Mesenchymal stem cell (in vitro differentiated cells and primary cell): ENCODE measurements at regions not wholly inside any gene's neighbourhood (a gene's known extent, or its start where the extent isn't known, plus 50 kb on each side); places are given as distances from the start of the nearest gene placed in this dataset.

Experiments
- DNase-seq: peaks from one replicate; pipeline ENCODE4 v3.0.0-alpha.2; 2013
- H2AFZ ChIP-seq: one replicate; pipeline ENCODE4 v1.6.1; 2013; ENCODE audit warnings: low read depth, mild to moderate bottlenecking, control low read depth, inconsistent platforms, low read length, moderate library complexity
- H2AK5ac ChIP-seq: 2 replicates; pipeline ENCODE4 v1.6.1; 2013; ENCODE audit warnings: low read length, moderate library complexity, mild to moderate bottlenecking, inconsistent platforms; ENCODE audit not compliant: severe bottlenecking
- H2BK120ac ChIP-seq: one replicate; pipeline ENCODE4 v1.6.1; 2013; ENCODE audit warnings: low read depth, mild to moderate bottlenecking, inconsistent platforms, low read length, moderate library complexity
- H2BK12ac ChIP-seq, 2 experiments: one replicate each; pipeline ENCODE4 v1.6.1; 2013; ENCODE audit warnings: inconsistent platforms in 2 of 2, low read length in 2 of 2, mild to moderate bottlenecking in 2 of 2, moderate library complexity in 2 of 2, control low read depth in 1 of 2
- H2BK15ac ChIP-seq: one replicate; pipeline ENCODE4 v1.6.1; 2013; ENCODE audit warnings: mild to moderate bottlenecking, low read depth, inconsistent platforms; ENCODE audit not compliant: poor library complexity, severe bottlenecking
- H2BK5ac ChIP-seq: 2 replicates; pipeline ENCODE4 v1.6.1; 2013; ENCODE audit warnings: low read depth, mild to moderate bottlenecking, low read length, control low read depth, inconsistent platforms; ENCODE audit not compliant: poor library complexity, severe bottlenecking
- H3K14ac ChIP-seq, 2 experiments: one replicate each; pipeline ENCODE4 v1.6.1; 2013; ENCODE audit warnings: inconsistent platforms in 2 of 2, low read length in 2 of 2, control low read depth in 1 of 2, mild to moderate bottlenecking in 1 of 2, moderate library complexity in 1 of 2
- H3K18ac ChIP-seq, 2 experiments: one replicate each; pipeline ENCODE4 v1.6.1; 2013; ENCODE audit warnings: inconsistent platforms in 2 of 2, low read length in 2 of 2, control low read depth in 1 of 2, low read depth in 1 of 2, mild to moderate bottlenecking in 1 of 2
- H3K23ac ChIP-seq, 2 experiments: one replicate each; pipeline ENCODE4 v1.6.1; 2013; ENCODE audit warnings: inconsistent platforms in 2 of 2, low read length in 2 of 2, mild to moderate bottlenecking in 2 of 2, moderate library complexity in 2 of 2, control low read depth in 1 of 2
- H3K27ac ChIP-seq: 2 replicates; pipeline ENCODE4 v1.5.1; 2013; ENCODE audit warnings: mild to moderate bottlenecking, moderate library complexity, low read length, control low read depth, inconsistent platforms; ENCODE audit not compliant: poor library complexity, severe bottlenecking
- H3K27me3 ChIP-seq, 2 experiments: 2 replicates each; pipeline versions ENCODE4 v1.6.1 to v1.7.0; 2013; ENCODE audit warnings: low read length in 2 of 2, mild to moderate bottlenecking in 2 of 2, moderate library complexity in 2 of 2, control low read depth in 1 of 2, inconsistent platforms in 1 of 2; ENCODE audit not compliant: control insufficient read depth in 1 of 2, insufficient read depth in 1 of 2
- H3K36me3 ChIP-seq, 2 experiments: 2 replicates each; pipeline versions ENCODE4 v1.6.1 to v1.7.0; 2013; ENCODE audit warnings: low read length in 2 of 2, control low read depth in 1 of 2, inconsistent platforms in 1 of 2, low read depth in 1 of 2, mild to moderate bottlenecking in 1 of 2; ENCODE audit not compliant: insufficient read depth in 2 of 2, control insufficient read depth in 1 of 2
- H3K4ac ChIP-seq, 2 experiments: one replicate each; pipeline ENCODE4 v1.6.1; 2013; ENCODE audit warnings: inconsistent platforms in 2 of 2, low read length in 2 of 2, mild to moderate bottlenecking in 2 of 2, moderate library complexity in 2 of 2, control low read depth in 1 of 2, low read depth in 1 of 2
- H3K4me1 ChIP-seq: 2 replicates; pipeline ENCODE4 v1.6.1; 2013; ENCODE audit warnings: low read depth, low read length, control low read depth; ENCODE audit not compliant: control insufficient read depth, insufficient read depth
- H3K4me2 ChIP-seq: 2 replicates; pipeline ENCODE4 v1.6.1; 2013; ENCODE audit warnings: low read length, mild to moderate bottlenecking, inconsistent platforms; ENCODE audit not compliant: poor library complexity, severe bottlenecking
- H3K4me3 ChIP-seq, 2 experiments: 2 replicates each; pipeline versions ENCODE4 v1.5.1 to v1.7.0; 2013; ENCODE audit warnings: low read length in 2 of 2, mild to moderate bottlenecking in 2 of 2, control low read depth in 1 of 2, low read depth in 1 of 2; ENCODE audit not compliant: insufficient read depth in 1 of 2
- H3K79me1 ChIP-seq: replicated peaks from 2 replicates; pipeline ENCODE4 v1.6.1; 2013; ENCODE audit warnings: mild to moderate bottlenecking, control low read depth, low read length, inconsistent platforms; ENCODE audit not compliant: poor library complexity, severe bottlenecking
- H3K9ac ChIP-seq: 2 replicates; pipeline ENCODE4 v1.7.0; 2013; ENCODE audit warnings: mild to moderate bottlenecking, low read length, moderate library complexity
- H3K9me3 ChIP-seq: 2 replicates; pipeline ENCODE4 v1.7.0; 2013; ENCODE audit warnings: mild to moderate bottlenecking, low read length; ENCODE audit not compliant: control insufficient read depth
- H4K8ac ChIP-seq: one replicate; pipeline ENCODE4 v1.6.1; 2013; ENCODE audit warnings: inconsistent platforms, mild to moderate bottlenecking, low read length, moderate library complexity
- H4K91ac ChIP-seq: one replicate; pipeline ENCODE4 v1.6.1; 2013; ENCODE audit warnings: mild to moderate bottlenecking, low read length, inconsistent platforms
- WGBS: methylation state at CpG from one replicate; pipeline ENCODE4 v1.1.7; 2013; ENCODE audit warnings: mixed read lengths; 5-methylcytosine and 5-hydroxymethylcytosine counted together

DNA sequence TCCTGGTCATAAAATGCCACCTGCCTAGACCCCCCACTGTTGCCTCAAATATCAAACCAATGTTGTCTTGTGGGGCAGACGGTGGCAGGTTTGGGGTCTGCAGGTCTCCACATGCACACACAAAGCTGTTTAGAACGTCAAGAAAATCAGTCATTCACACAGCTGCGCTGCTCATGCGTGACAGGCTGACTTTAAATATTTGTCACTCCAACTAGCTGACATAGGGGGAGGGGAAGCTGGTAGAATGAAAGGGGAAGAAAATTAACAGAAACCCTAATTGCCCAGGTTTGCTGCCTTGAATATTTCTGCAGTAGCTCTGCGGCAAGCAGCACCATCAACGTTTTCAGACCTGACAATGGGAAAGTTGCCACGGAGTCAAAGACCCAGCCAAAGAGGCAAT lies 201.8 kb downstream of the ABHD5 start:
- Histone ChIP-seq H3K27me3 (no peaks in the 10 kb centered on the region), H3K27ac (no peak overlapping the region), H4K91ac (no peak overlapping the region), H3K9me3 (no peaks in the 10 kb centered on the region), H2BK120ac (no peak overlapping the region), H2BK5ac (no peak overlapping the region), H3K79me1 (no peaks in the 10 kb centered on the region), H3K36me3 (no peaks in the 10 kb centered on the region), H3K4me3 (no peak overlapping the region), H3K9ac (no peak overlapping the region), H3K18ac (no peak overlapping the region), H2BK12ac (no peak overlapping the region), H2AFZ (no peak overlapping the region), H3K4me2 (no peak overlapping the region), H2AK5ac (no peak overlapping the region), H3K4ac (no peak overlapping the region), H3K23ac (no peak overlapping the region), H4K8ac (no peak overlapping the region), H3K4me1 (peaks cover 10% of the 10 kb centered on the region), H3K14ac (no peak overlapping the region), H2BK15ac (no peak overlapping the region)
- DNase-seq, result no peak
- WGBS, result 58% methylated on average over 5 of the region's 7 CpGs

DNA sequence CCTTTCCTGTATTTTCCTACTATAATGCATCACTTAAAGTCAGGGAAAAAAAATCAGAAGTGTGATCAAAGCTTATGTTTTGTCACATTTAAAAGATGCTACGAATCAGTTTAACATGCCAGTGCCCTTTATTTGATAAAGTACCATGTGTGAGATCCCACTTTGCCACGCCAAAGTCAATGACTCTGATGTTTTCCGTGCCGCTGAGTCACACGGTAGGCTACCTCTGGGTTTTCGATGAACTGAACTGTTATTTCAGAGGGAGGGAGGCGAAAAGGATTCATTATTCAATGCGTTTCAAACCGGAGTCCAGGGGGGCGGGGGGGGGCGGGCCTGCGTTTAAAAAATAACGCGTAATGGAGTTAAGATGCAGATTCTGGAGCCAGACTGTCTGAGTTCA lies 203.0 kb downstream of the ABHD5 start:
- Histone ChIP-seq H2AK5ac (no peak overlapping the region), H2BK5ac (no peak overlapping the region), H3K4me1 (peaks cover 10% of the 10 kb centered on the region), H3K18ac (no peak overlapping the region), H3K4ac (no peak overlapping the region), H3K4me3 (peak overlapping the region in 1 of 2 experiments; percentile 82), H3K14ac (no peak overlapping the region), H3K4me2 (peak overlapping the region; percentile 71), H2BK120ac (no peak overlapping the region), H2AFZ (peak overlapping the region; percentile 72), H2BK12ac (no peak overlapping the region), H3K79me1 (no peaks in the 10 kb centered on the region), H4K8ac (no peak overlapping the region), H3K27ac (peak overlapping the region; percentile 41), H3K23ac (no peak overlapping the region), H4K91ac (no peak overlapping the region), H3K27me3 (no peaks in the 10 kb centered on the region), H2BK15ac (peak overlapping the region; percentile 5), H3K9me3 (no peaks in the 10 kb centered on the region), H3K9ac (peak overlapping the region; percentile 91), H3K36me3 (no peaks in the 10 kb centered on the region)
- DNase-seq, result peak; percentile 3
- 14% methylated on average over 13 of the region's 14 CpGs for WGBS

GRCh38 chr3:43894176-43895049 lies 203.7 kb downstream of the ABHD5 start:
- Histone ChIP-seq H4K8ac (peak overlapping the region; percentile 14), H2AFZ (peak overlapping the region; percentile 72), H3K27ac (peak overlapping the region; percentile 41), H3K36me3 (no peaks in the 10 kb centered on the region), H3K4me3 (peak overlapping the region; percentile 50 to 82), H2BK12ac (peak overlapping the region in 1 of 2 experiments; percentile 37), H3K9me3 (no peaks in the 10 kb centered on the region), H3K9ac (peak overlapping the region; percentile 91), H3K4me2 (peak overlapping the region; percentile 71), H3K14ac (peak overlapping the region in 1 of 2 experiments; percentile 58), H3K23ac (peak overlapping the region in 1 of 2 experiments; percentile 27), H4K91ac (peak overlapping the region; percentile 3), H2BK15ac (peak overlapping the region; percentile 5), H3K4me1 (peaks cover 10% of the 10 kb centered on the region), H3K27me3 (no peaks in the 10 kb centered on the region), H3K4ac (peak overlapping the region in 1 of 2 experiments; percentile 24), H2AK5ac (no peak overlapping the region), H3K79me1 (no peaks in the 10 kb centered on the region), H2BK5ac (no peak overlapping the region), H2BK120ac (no peak overlapping the region), H3K18ac (peak overlapping the region; percentile 3 to 37)
- WGBS, result 16% methylated on average over 61 of the region's 63 CpGs
- peak; percentile 57 for DNase-seq

GRCh38 chr3:43895573-43895972 lies 204.8 kb downstream of the ABHD5 start:
- Histone ChIP-seq H2BK12ac (no peak overlapping the region), H3K14ac (no peak overlapping the region), H2BK5ac (no peak overlapping the region), H2BK15ac (no peak overlapping the region), H3K4me2 (no peak overlapping the region), H3K18ac (no peak overlapping the region), H2BK120ac (no peak overlapping the region), H4K91ac (no peak overlapping the region), H3K79me1 (no peaks in the 10 kb centered on the region), H3K27me3 (no peaks in the 10 kb centered on the region), H3K4ac (no peak overlapping the region), H3K36me3 (no peaks in the 10 kb centered on the region), H3K9me3 (peaks cover 3% of the 10 kb centered on the region), H3K4me1 (peaks cover 10% of the 10 kb centered on the region), H4K8ac (no peak overlapping the region), H3K4me3 (no peak overlapping the region), H2AFZ (no peak overlapping the region), H2AK5ac (no peak overlapping the region), H3K23ac (no peak overlapping the region), H3K9ac (no peak overlapping the region), H3K27ac (no peak overlapping the region)
- no peak for DNase-seq
- WGBS, result 92% methylated on average over 4 of the region's 4 CpGs
